NOMO-1 (cell line): ENCODE measurements at regions not wholly inside any gene's neighbourhood (a gene's known extent, or its start where the extent isn't known, plus 50 kb on each side); places are given as distances from the start of the nearest gene placed in this dataset.
"Not testable (repeated sequence)": the region's sequence is repeated elsewhere in the genome, so short reads cannot be mapped to it uniquely, and the experiment has no call there.

Experiments
- DNase-seq, 2 experiments: peaks; one replicate each; lab custom pipeline; 2025; ENCODE audit not compliant: unreplicated experiment in 2 of 2; lab: John Stamatoyannopoulos, UW

GRCh38 chr7:109695419-109695818 is 1125.7 kb downstream of the DNAJB9 start:
- DNase-seq, result no peak

DNA sequence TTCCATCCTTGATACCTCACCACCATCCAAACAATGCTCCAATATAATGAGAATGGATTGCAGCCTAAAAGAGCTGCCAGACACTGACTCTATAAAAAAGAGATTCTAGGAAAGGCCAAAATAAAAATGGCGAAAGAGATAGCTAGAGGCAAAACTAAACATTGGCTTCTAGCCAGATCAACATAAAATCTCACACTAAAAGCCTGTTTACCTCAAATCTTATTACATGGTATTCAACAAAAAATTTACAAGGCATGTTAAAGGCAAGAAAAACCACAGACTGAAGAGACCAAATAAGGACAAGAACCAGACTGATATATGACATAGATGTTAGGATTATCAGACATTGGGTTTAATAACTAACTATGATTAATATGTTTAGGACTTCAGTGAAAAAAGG is 1127.0 kb downstream of the DNAJB9 start:
- DNase-seq, result no peak

DNA sequence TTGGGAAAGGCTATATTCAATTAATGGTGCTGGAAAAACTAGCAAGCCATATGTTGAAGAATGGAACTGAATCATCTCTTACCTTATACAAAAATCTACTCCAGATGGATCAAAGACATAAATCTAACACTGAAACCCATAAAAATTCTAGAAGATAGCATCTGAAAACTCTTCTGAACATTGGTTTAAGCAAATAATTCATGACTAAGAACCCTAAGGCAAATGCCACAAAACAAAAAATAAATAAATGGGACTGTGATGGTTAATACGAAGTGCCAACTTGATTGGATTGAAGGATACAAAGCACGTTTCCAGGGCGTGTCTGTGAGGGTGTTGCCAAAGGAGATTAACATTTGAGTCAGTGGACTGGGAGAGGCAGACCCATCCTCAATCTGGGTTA is 1130.0 kb downstream of the DNAJB9 start:
- no peak for DNase-seq

- DNase-seq, result no peak
These were observed 1143.7 kb downstream of the DNAJB9 start for GRCh38 chr7:109713366-109713765.

DNA sequence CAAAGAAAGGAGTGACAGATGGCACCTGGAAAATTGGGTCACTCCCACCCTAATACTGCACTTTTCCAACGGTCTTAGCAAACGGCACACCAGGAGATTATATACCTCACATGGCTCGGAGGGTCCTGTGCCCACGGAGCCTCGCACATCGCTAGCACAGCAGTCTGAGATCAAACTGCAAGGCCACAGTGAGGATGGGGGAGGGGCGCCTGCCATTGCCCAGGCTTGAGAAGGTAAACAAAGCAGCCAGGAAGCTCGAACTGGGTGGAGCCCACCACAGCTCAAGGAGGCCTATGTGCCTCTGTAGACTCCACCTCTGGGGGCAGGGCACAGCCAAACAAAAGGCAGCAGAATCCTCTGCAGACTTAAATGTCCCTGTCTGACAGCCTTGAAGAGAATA is 1149.7 kb downstream of the DNAJB9 start:
- not testable (repeated sequence) for DNase-seq

DNA sequence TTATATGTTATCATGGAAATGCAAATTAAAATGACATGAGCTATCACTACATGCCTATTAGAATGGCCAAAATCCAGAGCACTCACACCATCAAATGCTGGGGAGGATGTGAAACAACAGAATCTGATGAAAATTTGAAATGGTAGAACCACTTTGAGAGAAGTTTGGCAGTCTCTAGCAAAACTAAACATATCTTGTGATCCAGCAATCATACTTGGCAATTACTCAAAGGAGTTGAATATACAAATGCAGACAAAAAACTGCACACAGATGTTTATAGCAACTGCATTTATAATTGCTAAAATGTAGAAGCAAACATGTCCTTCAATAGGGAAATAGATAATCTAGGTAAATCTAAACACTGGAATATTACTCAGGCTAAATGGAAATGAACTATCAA is 1164.9 kb downstream of the DNAJB9 start:
- DNase-seq, result no peak

DNA sequence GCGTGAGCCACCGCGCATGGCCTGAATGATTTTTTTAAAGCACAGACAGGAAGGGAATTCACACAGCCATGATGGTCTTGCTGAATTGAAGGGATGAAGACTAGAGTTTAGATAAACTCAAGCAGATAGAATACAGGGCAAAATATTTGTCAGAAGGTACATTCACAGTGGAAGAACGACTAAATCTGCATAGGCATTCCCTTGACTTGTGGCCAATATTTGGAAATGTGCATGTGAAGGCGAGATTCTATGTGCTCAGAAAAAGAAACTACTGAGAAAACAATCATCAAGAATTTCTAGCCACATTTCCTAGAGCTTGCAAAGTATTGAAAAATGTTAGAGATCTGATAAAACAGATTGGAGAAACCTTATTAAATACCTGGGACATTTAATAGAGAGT is 1166.2 kb downstream of the DNAJB9 start:
- DNase-seq, result no peak

DNA sequence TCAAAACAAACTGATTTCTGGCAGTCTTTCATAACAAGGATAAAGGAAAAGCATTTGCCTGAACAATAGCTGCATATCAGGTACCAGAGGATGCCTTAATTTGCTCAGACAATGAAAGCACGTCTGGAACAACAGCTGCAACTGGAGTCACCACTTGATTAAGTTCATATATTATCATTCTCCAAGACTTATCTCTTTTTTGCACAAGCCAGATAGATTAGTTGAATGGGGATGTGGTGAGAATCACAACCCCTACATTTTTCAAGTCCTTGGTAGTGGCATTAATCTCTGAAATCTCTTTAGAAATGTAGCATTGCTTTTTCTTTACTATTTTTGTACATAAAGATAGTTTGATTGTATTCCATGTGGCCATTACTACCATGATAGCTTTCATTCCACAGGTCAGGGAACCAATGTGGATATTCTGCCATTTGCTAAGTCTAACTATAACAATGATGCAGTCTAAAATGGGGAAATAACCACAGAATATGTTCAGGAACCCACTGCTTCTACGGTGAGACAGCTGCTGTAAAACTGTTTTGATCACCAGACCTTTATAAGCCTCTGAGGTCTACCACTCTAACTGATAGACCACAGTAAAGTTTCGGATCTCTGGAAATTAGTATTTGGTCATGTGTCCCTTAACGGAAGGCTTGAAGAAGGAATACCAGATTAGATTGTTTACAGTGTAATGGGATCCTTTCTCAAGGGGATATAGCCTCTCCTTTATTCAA is 1176.2 kb downstream of the DNAJB9 start:
- DNase-seq, result no peak

DNA sequence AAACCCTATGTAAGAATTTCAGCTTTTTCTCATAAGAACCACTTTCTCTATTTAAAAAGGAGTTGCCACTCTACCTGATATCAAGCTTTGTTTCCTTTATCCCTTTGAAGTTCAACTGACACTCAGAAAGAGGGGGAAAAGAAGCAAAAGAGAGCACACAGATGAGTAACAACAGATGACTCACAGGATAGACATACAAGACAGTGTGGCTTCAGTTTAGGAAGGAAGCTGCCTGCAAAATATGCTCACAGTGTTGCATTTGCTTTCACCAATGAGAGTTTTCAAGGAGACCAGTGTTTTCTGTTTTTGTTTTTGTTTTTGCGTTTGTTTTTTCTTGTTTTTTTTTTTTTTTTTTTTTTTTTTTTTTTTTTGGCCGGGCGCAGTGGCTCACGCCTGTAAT is 1181.6 kb downstream of the DNAJB9 start:
- DNase-seq, result no peak

DNA sequence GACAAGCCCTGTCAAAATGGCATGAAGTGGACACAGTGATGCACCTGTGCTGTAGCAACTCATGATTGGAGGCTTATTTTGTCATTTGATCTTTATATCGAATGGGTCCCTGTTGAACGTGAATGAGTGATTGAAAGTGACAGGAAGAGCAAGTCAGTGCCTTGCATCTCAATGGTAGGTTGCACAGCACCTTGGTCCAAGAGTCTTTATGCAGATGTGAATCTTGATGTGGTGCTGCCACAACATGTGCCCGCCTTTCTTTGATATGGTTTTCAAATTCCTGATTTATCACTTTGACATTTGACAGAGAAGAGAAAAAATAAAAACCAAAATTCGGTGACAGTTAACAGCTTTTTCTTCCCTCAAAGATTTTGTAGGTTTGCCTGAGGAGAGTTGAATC is 1182.4 kb downstream of the DNAJB9 start:
- DNase-seq, result no peak

DNA sequence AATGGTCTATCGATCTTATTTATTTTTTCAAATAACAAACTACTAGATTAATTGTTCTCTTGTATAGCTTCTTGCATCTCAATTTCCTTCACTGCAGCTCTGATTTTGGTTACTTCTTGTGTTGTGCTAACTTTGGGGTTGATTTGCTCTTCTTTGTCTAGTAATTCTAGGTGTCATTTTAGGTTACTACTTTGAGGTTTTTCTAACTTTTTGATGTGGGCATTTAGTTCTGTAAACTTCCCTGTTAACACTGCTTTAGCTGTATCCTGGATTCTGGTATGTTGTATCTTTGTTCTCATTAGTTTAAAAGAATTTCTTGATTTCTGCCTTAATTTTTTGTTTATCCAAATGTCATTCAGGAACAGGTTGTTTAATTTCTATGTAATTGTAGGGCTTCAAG is 1188.0 kb downstream of the DNAJB9 start:
- DNase-seq, result no peak

- DNase-seq, result no peak
These were observed 1193.9 kb downstream of the DNAJB9 start for GRCh38 chr7:109763611-109764010.

DNA sequence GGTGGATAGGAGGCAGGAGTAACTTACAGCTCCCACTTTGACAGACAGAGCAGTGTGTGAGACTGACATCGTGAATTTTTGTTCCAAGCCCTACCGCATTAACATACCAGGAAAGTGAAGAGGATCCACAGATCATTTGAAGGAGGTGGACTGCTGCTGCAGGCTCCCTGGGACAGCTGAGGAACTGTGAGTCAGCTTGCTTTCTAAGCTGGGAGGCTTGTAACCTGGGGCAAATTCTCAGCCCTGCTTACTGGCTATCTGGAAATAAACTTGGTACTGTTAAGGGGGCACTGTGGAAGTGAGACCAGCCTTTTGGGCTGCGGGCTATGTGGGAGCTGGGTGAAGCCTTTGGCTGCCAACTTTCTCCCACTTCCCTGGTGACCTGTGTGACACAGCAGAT is 1202.5 kb downstream of the DNAJB9 start:
- no peak for DNase-seq

DNA sequence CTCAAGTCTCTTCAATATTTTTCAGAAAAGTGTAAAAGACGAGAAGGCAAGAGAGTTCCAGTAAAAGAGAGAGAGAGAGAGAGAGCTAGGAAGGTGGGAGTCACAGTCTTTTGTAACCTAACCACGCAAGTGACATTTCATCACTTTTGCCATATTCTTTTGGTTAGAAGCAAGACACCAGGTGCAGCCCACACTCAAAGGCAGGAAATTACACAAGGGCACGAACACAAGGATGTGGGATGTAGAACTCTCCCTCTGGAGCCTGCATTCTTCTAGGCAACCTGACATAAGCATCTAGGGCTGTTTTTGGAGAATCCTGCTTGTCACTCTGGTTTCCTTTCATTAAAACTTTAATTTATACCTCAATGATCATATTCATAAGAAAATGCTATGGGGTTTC is 1213.1 kb downstream of the DNAJB9 start:
- no peak for DNase-seq

- DNase-seq, result no peak
These were observed 1236.9 kb downstream of the DNAJB9 start for GRCh38 chr7:109806548-109806947.

DNA sequence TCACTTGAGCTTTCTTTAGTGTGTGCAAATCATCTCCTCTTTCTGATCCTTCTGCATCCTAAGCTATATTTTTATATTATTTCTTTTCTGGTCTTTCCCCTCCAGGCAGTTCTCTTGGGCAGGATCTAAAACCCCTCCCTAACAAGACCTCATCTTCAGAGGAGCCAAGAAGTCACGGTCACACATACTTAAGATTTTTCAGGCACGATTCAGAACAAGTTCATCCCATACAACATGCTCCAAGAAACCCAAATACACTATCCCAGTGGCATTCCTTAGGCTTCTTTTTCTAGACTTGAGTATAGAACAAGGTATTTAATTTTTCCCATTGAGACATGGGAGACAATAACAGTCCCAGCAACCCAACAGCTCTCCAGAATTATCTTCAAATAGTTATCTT is 1251.5 kb downstream of the DNAJB9 start:
- no peak for DNase-seq

DNA sequence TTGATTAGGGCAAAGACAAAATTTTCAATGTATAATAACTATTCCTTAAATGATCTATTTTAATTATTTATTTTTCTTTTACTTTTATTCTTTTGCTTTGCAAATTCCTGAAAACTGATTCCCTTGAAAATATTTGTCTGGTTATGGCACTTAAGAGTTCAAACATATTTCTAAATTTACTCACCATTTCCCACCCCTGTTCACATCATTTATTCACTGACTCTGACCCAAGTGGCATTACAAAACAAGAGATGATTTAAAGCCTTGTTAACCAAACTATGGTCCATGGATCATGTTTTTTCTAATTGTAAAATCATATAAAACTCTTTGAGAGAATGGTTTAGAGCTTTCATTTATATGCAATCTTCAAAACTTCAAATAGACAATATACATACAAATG is 1256.1 kb upstream of the LRRN3 start:
- no peak for DNase-seq

DNA sequence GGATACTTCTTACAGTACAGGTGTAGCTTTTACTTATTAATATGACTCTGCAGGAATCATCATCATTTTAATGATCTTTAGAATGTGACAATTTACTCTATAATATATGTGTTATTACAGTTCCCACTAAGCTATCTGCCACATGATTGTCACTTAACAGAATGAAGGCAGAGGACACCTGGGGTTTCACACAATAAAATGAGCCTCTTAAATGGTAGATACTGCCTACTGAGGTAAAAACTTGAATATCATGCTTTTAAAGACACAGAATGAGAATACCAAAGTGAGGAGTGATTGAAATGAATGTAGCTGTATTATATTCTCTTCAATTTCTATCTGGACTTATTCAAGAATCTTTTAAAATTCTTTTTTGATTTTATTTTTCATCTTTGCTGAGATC is 1255.3 kb upstream of the LRRN3 start:
- no peak for DNase-seq

DNA sequence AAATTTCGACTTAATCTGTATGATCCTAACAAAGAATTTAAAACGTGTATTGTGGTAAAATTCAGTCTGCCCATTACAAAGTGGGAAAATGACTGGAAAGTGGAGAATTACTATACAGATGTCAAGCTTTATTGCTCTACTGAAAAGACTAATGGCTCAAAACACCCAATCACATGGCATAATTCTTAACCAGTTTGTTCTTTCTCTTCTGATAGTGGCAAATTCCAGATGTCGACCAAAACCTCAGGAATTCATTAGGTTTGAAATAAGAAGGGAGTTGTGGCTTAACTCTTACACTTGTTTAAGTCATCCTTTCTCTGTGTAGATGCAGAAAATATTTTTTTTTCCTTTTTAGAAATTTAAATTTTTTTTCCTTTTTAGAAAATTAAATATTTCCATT is 1254.9 kb upstream of the LRRN3 start:
- DNase-seq, result no peak

DNA sequence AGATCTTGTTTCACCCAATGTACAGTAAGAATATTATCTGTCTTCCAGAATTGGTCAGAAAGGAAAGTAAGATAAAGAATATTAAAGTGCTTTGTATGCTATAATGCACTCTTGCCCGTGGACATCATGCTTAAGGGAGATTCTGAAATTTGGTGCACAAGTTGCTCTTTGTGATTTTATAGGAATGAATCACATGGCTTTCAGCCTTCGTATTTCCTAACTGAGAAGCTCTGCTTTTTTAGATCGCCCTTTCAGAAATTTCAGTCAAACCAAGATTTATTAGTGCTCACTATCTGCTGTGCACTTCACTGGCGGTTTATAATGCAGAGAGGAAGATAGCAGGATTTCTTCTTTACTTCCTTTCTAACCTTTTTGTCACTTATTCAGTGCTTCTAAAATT is 1248.5 kb upstream of the LRRN3 start:
- no peak for DNase-seq

GRCh38 chr7:109844362-109844761 is 1246.6 kb upstream of the LRRN3 start:
- DNase-seq, result no peak

- DNase-seq, result no peak
These were observed 1226.7 kb upstream of the LRRN3 start for GRCh38 chr7:109864230-109864629.

GRCh38 chr7:109868215-109868860 is 1222.6 kb upstream of the LRRN3 start:
- DNase-seq, result no peak
